Activated CD4-positive, alpha-beta T cell treated with anti-CD3 and anti-CD28 coated beads, Interleukin-2, amount 10 ng/mL, durations not matched to agents 24 days and 14 days (primary cell): ENCODE measurements at regions not wholly inside any gene's neighbourhood (a gene's known extent, or its start where the extent isn't known, plus 50 kb on each side); places are given as distances from the start of the nearest gene placed in this dataset.

Experiments used
- DNase-seq: peaks from one replicate; pipeline ENCODE4 v3.0.0; 2022
- H3K27ac Mint-ChIP-seq: one replicate; pipeline ENCODE4 v1.8.0; 2022; ENCODE audit warnings: mild to moderate bottlenecking, mixed read lengths
- H3K27me3 Mint-ChIP-seq: one replicate; pipeline ENCODE4 v1.8.0; 2022; ENCODE audit warnings: mixed read lengths
- H3K36me3 Mint-ChIP-seq: one replicate; pipeline ENCODE4 v1.8.0; 2022; ENCODE audit warnings: low read depth, mild to moderate bottlenecking, mixed read lengths
- H3K4me1 Mint-ChIP-seq: one replicate; pipeline ENCODE4 v1.8.0; 2021; ENCODE audit warnings: mixed read lengths
- H3K4me3 Mint-ChIP-seq: one replicate; pipeline ENCODE4 v1.8.0; 2022; ENCODE audit warnings: mild to moderate bottlenecking, moderate library complexity, mixed read lengths
- H3K9me3 Mint-ChIP-seq: one replicate; pipeline ENCODE4 v1.8.0; 2021; ENCODE audit warnings: mixed read lengths
- intact Hi-C: fragments of 100-400 bp; cut with micrococcal nuclease; formaldehyde crosslinking; loops from one replicate; pipeline ENCODE4 v1.15.1; 2023

DNA sequence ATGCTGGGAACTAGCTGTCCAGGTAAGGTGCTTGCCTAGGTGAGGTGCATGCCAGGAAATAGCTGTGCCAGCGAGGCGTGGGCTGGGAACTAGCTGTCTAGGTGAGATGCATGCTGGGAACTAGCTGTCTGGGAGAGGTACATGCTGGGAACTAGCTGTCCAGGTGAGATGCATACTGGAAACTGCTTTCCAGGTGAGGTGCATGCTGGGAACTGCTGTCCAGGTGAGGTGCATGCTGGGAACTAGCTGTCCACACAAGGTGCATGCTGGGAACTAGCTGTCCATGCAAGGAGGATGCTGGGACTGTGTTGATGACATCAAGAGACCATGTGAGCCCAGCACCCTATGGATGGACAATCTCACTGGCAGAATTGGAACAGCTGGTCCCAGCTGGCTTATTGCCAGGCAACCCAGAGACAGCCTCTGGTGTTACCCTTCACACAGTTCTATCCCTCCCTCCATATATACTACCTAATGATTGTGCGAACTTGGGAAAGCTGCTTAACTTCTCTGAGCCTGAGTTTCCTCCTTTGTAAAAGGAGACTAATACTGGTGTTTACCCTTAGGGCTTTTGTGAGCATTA is 479.9 kb upstream of the RBFOX1 start:
- DNase-seq: no peak
- Mint-ChIP-seq H3K27ac (no peak overlapping the region), H3K36me3 (no peaks in the 10 kb centered on the region), H3K27me3 (no peaks in the 10 kb centered on the region), H3K4me3 (no peak overlapping the region), H3K4me1 (no peaks in the 10 kb centered on the region), H3K9me3 (peaks cover 14% of the 10 kb centered on the region)
- intact Hi-C loops: no loop called here

DNA sequence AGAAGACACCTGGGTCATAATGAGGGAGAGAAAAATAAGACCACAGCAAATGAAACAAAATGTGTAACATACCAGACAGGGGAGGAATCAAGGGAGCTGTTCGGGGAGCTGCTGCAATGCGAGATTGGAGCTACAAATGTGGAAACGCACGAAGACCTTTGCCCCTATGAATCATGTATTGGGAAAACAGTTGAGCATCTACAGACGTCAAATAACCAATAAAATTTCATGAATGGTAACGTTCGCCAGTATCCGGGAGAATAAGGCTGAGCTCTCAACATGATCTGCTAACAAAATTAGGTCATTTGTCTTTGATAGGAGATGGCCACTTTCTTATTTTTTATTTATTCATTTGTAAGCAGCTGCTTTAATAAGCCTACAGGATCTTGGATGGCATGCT is 486.2 kb upstream of the RBFOX1 start:
- no peak for DNase-seq
- Mint-ChIP-seq H3K4me3 (no peak overlapping the region), H3K27me3 (no peaks in the 10 kb centered on the region), H3K36me3 (no peaks in the 10 kb centered on the region), H3K27ac (no peak overlapping the region), H3K9me3 (peaks cover 17% of the 10 kb centered on the region), H3K4me1 (no peaks in the 10 kb centered on the region)
- intact Hi-C loops: no loop called here

DNA sequence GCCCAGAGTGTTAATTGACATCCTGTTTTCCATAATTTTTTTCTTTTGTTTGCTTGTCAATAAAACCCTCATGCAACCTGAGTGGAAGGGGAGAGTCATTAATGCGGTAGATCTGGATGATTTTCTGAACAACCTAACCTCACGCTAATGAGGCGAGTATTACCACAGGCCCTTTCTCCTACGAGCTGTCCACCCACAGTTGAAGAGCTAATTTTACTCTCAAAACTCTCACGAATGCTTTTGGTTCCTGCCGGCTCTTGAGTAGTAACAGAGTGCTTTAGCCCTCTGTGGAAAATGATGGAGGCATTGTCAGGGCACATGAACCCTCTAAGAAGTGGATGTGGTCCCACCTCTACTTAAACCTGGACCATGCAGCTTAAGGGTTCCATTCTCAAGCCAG is 491.3 kb upstream of the RBFOX1 start:
- Mint-ChIP-seq H3K4me3 (no peak overlapping the region), H3K36me3 (no peaks in the 10 kb centered on the region), H3K27ac (no peak overlapping the region), H3K27me3 (no peaks in the 10 kb centered on the region), H3K9me3 (peaks cover 14% of the 10 kb centered on the region), H3K4me1 (no peaks in the 10 kb centered on the region)
- intact Hi-C loops: no loop called here
- DNase-seq: no peak

DNA sequence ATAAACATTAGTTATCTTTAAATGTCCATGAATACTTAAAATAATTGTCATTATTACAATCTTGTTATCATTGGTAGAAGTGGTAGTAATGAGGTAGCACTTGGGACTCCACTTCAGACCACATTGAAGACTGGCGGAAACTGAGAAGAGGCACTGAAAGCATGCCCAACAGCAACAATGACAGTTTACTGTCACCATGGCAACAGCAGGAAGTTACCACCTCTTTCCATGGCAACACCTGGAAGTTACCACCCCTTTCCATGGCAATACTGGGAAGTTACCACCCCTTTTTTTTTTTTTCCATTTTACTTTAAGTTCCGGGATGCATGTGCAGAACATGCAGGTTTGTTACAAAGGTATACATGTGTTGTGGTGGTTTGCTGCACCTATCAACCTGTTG is 494.9 kb upstream of the RBFOX1 start:
- Mint-ChIP-seq H3K4me1 (no peaks in the 10 kb centered on the region), H3K27ac (no peak overlapping the region), H3K27me3 (no peaks in the 10 kb centered on the region), H3K9me3 (peaks cover 8% of the 10 kb centered on the region), H3K4me3 (no peak overlapping the region), H3K36me3 (no peaks in the 10 kb centered on the region)
- DNase-seq: no peak
- intact Hi-C loops: no loop called here

DNA sequence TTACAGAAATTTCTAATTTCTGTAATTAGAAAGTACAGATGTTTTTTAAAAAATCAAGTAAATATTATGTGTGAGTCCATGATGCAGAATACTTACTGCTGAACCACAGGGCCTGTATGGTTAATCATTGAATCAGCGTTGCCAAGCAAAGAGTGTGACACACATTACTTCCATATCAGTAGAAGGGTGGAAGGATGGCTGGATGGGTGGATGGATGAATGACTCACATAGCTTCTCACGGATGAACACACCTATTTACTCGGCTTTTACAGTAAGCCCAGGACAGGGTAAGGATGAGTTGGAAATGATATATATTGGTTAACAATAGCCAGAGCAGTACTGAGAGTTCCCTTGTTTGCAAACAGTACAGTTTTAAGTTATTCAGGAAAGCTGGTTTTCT is 495.9 kb upstream of the RBFOX1 start:
- intact Hi-C loops: no loop called here
- Mint-ChIP-seq H3K27ac (no peak overlapping the region), H3K4me1 (no peaks in the 10 kb centered on the region), H3K27me3 (no peaks in the 10 kb centered on the region), H3K4me3 (no peak overlapping the region), H3K9me3 (peaks cover 11% of the 10 kb centered on the region), H3K36me3 (no peaks in the 10 kb centered on the region)
- no peak for DNase-seq

DNA sequence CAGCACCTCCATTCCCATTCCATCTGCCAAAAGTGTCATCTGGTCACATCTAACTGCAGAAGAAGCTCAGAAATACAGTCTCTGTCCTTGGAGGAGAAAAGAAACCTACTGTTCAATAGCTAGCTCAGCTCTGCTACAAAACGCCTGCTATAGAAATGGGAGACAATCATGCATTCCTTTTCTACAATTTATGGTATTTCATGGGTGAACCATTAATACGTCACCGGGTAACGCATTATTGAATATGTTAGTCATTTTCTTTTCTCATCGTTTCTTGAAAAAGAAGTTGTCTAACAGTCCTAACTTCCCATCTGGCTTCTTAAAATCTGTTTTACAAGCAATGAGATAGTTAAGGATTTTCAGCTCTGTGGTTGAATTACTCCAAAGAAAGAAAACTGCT is 496.7 kb upstream of the RBFOX1 start:
- H3K4me3 Mint-ChIP-seq: no peak overlapping the region
- no peaks in the 10 kb centered on the region for H3K36me3 Mint-ChIP-seq
- intact Hi-C loops: no loop called here
- no peak for DNase-seq
- H3K27ac Mint-ChIP-seq: no peak overlapping the region
- H3K27me3 Mint-ChIP-seq: no peaks in the 10 kb centered on the region
- peaks cover 11% of the 10 kb centered on the region for H3K9me3 Mint-ChIP-seq
- H3K4me1 Mint-ChIP-seq: no peaks in the 10 kb centered on the region

DNA sequence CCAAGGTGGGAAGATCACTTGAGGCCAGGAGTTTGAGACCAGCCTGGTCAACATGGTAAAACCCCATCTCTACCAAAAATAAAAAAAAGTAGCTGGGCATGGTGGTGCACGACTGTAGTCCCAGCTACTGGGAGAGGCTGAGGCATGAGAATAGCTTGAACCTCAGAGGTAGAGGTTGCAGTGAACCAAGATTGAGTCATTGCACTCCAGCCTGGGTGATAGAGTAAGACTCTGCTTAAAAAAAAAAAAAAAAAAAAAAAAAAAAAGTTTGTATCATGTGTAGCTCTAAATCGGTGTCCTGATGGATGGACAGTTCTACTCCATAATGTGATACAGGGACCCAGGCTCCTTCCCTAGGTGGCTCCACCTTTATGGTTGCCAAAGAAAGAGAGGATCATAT is 497.1 kb upstream of the RBFOX1 start:
- Mint-ChIP-seq H3K36me3 (no peaks in the 10 kb centered on the region), H3K27me3 (no peaks in the 10 kb centered on the region), H3K4me3 (no peak overlapping the region), H3K9me3 (peaks cover 11% of the 10 kb centered on the region), H3K4me1 (no peaks in the 10 kb centered on the region), H3K27ac (no peak overlapping the region)
- DNase-seq: no peak
- intact Hi-C loops: no loop called here

DNA sequence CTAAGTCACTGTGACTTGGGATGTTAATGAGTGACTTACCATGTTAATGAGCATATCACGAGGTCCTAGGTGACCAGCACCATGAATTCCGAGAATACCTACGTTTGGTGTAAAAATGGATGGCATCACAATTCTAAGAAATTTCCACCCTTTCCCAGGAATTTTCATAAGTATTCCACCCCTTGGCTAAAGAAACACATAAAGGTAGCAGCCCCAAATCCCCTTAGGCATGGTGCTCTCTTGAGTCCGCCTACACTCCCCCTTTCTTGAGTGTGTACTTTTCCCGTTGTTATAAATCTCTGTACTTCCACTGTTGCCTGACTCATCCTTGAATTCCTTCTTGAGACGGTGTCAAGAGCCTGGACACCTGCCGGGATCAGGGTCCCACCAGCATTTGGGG is 504.0 kb upstream of the RBFOX1 start:
- Mint-ChIP-seq H3K27me3 (no peaks in the 10 kb centered on the region), H3K4me3 (no peak overlapping the region), H3K9me3 (peaks cover 11% of the 10 kb centered on the region), H3K4me1 (no peaks in the 10 kb centered on the region), H3K36me3 (no peaks in the 10 kb centered on the region), H3K27ac (no peak overlapping the region)
- DNase-seq: no peak
- intact Hi-C loops: no loop called here

DNA sequence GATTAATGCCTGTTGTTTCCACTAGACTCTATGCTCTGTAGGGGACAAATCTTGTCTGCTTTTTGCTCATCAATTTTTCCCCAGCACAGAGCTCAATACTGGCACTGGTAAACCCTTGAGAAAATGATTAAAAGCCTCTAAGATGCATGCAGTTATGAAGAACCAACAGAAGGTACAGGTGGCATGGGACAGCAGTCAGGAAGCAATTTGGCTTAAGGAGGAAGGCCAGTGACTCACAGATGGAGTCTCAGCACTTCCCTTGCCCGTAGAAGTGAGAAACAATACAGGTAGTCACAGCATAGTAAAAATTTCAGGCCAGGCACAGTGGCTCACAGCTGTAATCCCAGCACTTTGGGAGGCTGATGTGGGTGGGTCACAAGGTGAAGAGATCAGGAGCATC is 504.7 kb upstream of the RBFOX1 start:
- Mint-ChIP-seq H3K36me3 (no peaks in the 10 kb centered on the region), H3K9me3 (peaks cover 6% of the 10 kb centered on the region), H3K4me1 (no peaks in the 10 kb centered on the region), H3K27ac (no peak overlapping the region), H3K27me3 (no peaks in the 10 kb centered on the region), H3K4me3 (no peak overlapping the region)
- no peak for DNase-seq
- intact Hi-C loops: no loop called here

DNA sequence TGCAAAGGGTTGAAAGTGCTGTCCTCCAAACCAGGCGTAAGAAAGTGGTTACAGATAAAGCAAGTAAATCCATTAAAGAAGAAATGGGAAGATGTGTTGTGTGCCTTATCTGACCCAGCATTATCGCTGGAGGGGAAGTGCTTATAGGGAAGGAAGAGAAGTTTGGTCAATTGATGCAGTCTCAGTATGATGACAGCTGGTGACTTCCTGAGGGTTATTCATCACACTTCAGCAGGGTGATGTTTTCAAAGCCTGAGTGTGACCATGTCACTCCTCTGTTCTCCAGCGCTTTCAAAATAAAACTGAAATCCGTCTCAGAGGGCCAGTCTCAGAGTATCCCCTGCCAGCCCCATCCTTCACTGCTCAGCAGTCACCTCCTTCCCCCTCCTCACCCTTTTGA is 505.4 kb upstream of the RBFOX1 start:
- no peak overlapping the region for H3K4me3 Mint-ChIP-seq
- H3K36me3 Mint-ChIP-seq: no peaks in the 10 kb centered on the region
- no peak for DNase-seq
- no peaks in the 10 kb centered on the region for H3K27me3 Mint-ChIP-seq
- no peaks in the 10 kb centered on the region for H3K4me1 Mint-ChIP-seq
- intact Hi-C loops: no loop called here
- peaks cover 6% of the 10 kb centered on the region for H3K9me3 Mint-ChIP-seq
- peak overlapping the region; percentile 19 for H3K27ac Mint-ChIP-seq

DNA sequence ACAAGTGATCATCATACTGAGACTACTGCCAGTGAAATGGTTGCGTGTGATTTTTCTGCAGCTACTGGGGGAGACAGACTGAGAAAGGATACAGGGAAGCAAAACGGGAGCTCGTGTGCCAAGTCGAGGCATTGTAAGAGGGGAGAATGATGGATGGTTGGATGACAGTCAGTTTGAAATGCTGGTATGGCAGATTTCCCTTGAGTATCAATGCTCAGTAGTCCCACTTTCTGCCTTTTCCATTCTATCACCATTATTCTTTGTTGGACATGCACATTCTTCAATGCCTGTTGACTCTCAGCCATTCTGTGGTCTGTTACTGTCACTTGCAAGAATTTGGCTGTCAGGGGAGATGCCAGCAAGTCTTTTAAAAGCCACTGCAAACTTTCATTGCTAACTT is 510.6 kb upstream of the RBFOX1 start:
- no peaks in the 10 kb centered on the region for H3K27me3 Mint-ChIP-seq
- H3K9me3 Mint-ChIP-seq: peaks cover 5% of the 10 kb centered on the region
- no peak overlapping the region for H3K4me3 Mint-ChIP-seq
- H3K27ac Mint-ChIP-seq: no peak overlapping the region
- H3K36me3 Mint-ChIP-seq: no peaks in the 10 kb centered on the region
- H3K4me1 Mint-ChIP-seq: no peaks in the 10 kb centered on the region
- intact Hi-C loops: no loop called here
- no peak for DNase-seq

DNA sequence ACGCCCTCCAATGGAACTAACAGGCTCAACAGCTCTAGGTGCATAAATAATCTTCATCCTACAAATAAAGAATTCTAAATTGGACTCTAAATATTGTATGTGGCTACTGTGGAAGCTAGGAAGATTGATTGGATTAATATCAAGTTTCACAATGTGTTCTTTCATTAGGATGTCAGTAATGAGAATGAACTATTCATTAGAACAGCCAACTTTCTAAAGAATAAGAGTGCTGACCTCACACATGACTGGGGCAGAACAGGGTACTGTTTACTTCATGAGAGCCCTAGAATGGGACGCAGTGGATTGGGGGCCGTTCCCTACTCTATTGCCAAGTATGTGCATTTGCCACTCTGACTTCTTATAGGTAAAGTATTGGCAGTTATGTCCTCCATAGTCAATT is 528.2 kb upstream of the RBFOX1 start:
- H3K27me3 Mint-ChIP-seq: no peaks in the 10 kb centered on the region
- H3K36me3 Mint-ChIP-seq: no peaks in the 10 kb centered on the region
- intact Hi-C loops: no loop called here
- H3K4me3 Mint-ChIP-seq: no peak overlapping the region
- H3K27ac Mint-ChIP-seq: no peak overlapping the region
- peaks cover 11% of the 10 kb centered on the region for H3K9me3 Mint-ChIP-seq
- no peaks in the 10 kb centered on the region for H3K4me1 Mint-ChIP-seq
- DNase-seq: no peak

DNA sequence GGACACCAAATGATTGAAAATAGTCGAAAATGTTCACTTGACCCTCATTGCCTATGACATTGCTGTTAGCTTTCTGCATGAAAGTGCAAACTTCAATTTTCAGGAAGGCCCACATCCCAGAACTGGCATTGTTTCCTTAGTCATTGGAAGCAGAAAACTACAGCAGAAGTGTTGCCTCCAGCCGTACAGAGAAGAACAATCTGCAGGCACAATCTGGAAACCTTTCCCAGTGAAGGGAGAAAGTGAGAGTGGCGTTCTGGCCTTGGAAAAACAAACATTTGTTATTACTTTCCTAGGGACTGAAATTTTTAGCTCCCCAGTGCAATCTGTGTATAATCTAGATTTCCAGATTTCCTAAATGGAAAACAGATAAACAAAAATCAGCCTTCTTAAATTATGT is 529.5 kb upstream of the RBFOX1 start:
- H3K27me3 Mint-ChIP-seq: no peaks in the 10 kb centered on the region
- intact Hi-C loops: no loop called here
- H3K9me3 Mint-ChIP-seq: peaks cover 9% of the 10 kb centered on the region
- H3K4me3 Mint-ChIP-seq: no peak overlapping the region
- H3K4me1 Mint-ChIP-seq: no peaks in the 10 kb centered on the region
- no peak for DNase-seq
- H3K27ac Mint-ChIP-seq: no peak overlapping the region
- no peaks in the 10 kb centered on the region for H3K36me3 Mint-ChIP-seq

DNA sequence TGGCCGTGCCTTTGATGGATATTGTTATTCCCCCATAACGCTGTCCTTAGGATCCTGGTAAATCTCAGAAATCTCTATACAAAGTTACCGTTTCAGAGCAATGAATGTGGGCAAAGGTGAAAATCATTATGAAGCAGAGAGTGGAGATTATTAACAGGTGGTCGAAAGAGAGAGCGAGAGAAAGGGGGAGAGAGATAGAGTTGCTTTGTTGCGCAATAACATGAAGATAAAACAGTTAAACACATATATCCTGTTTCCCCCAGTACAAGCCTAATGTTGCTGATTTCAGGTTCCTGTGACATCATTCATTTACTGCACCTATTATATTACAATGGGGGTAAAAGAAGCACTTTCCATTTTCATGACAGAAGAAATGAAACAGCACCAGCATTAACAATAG is 535.4 kb upstream of the RBFOX1 start:
- Mint-ChIP-seq H3K4me1 (no peaks in the 10 kb centered on the region), H3K36me3 (no peaks in the 10 kb centered on the region), H3K27me3 (no peaks in the 10 kb centered on the region), H3K4me3 (no peak overlapping the region), H3K27ac (no peak overlapping the region), H3K9me3 (peaks cover 7% of the 10 kb centered on the region)
- no peak for DNase-seq
- intact Hi-C loops: no loop called here

DNA sequence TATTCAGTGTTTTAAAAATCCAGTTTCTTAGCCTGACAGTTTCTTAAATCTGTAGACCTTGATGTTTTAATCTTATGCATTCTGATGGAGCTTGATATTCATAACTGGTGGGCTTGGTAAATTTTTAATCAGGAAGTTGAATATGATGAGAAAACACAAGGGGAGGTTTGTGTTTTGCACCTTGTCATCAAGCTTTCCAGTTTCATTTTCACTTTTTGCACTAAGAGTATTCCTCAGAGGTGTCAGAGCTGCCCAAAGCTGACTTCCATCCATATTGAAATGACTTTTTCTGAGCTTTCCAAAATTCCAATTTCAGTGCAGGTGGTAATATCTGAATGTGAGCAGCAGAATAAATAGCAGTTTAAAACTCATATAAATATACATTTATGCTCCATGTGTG is 555.0 kb upstream of the RBFOX1 start:
- intact Hi-C loops: no loop called here
- no peak for DNase-seq
- Mint-ChIP-seq H3K4me1 (no peaks in the 10 kb centered on the region), H3K9me3 (no peaks in the 10 kb centered on the region), H3K4me3 (no peak overlapping the region), H3K27me3 (no peaks in the 10 kb centered on the region), H3K27ac (no peak overlapping the region), H3K36me3 (no peaks in the 10 kb centered on the region)
